Loucy (cell line): ENCODE measurements at regions not wholly inside any gene's neighbourhood (a gene's known extent, or its start where the extent isn't known, plus 50 kb on each side); places are given as distances from the start of the nearest gene placed in this dataset.

Experiments used
- H2AFZ ChIP-seq: fragments of 200-600 bp; sonication (generic); 2 replicates; pipeline ENCODE4 v1.6.0; 2016; ENCODE audit warnings: antibody characterized with exemption, mild to moderate bottlenecking, low read length, moderate library complexity
- H3F3A ChIP-seq: fragments of 200-600 bp; 2 replicates; pipeline ENCODE4 v1.6.0; 2016; ENCODE audit warnings: antibody characterized with exemption, low read depth, mild to moderate bottlenecking
- H3K27me3 ChIP-seq: fragments of 200-600 bp; sonication (generic); 2 replicates; pipeline ENCODE4 v1.6.1; 2014; ENCODE audit warnings: low read length, mild to moderate bottlenecking; ENCODE audit not compliant: insufficient read depth, poor library complexity, severe bottlenecking
- H3K36me3 ChIP-seq: fragments of 200-600 bp; sonication (generic); 2 replicates; pipeline ENCODE4 v1.6.1; 2016; ENCODE audit warnings: low read length; ENCODE audit not compliant: insufficient read depth
- H3K4me1 ChIP-seq: fragments of 200-600 bp; sonication (generic); 2 replicates; pipeline ENCODE4 v1.5.1; 2014; ENCODE audit warnings: low read length, mild to moderate bottlenecking; ENCODE audit not compliant: insufficient read depth, poor library complexity, severe bottlenecking
- H3K4me2 ChIP-seq: fragments of 200-600 bp; sonication (generic); 2 replicates; pipeline ENCODE4 v1.6.0; 2014; ENCODE audit warnings: antibody characterized with exemption, low read length, low read depth, mild to moderate bottlenecking; ENCODE audit not compliant: poor library complexity, severe bottlenecking
- H3K4me3 ChIP-seq: fragments of 200-600 bp; sonication (generic); 2 replicates; pipeline ENCODE4 v1.5.1; 2014; ENCODE audit warnings: low read length, mild to moderate bottlenecking, mixed read lengths; ENCODE audit not compliant: poor library complexity, severe bottlenecking
- H3K79me2 ChIP-seq: fragments of 200-600 bp; sonication (generic); 2 replicates; pipeline ENCODE4 v1.6.1; 2014; ENCODE audit warnings: low read length; ENCODE audit not compliant: insufficient read depth
- H3K9ac ChIP-seq: fragments of 200-600 bp; sonication (generic); 2 replicates; pipeline ENCODE4 v1.6.0; 2014; ENCODE audit warnings: mild to moderate bottlenecking, low read depth, low read length, moderate library complexity; ENCODE audit not compliant: poor library complexity, severe bottlenecking
- H3K9me2 ChIP-seq: fragments of 200-600 bp; sonication (generic); replicated peaks from 2 replicates; pipeline ENCODE4 v1.6.1; 2016; ENCODE audit warnings: low read depth, low read length, mixed read lengths
- H3K9me3 ChIP-seq: fragments of 200-600 bp; sonication (generic); 2 replicates; pipeline ENCODE4 v1.6.1; 2014; ENCODE audit warnings: mild to moderate bottlenecking, antibody characterized with exemption, low read length, low read depth; ENCODE audit not compliant: insufficient read depth
- H4K20me1 ChIP-seq: fragments of 200-600 bp; sonication (generic); 2 replicates; pipeline ENCODE4 v1.6.0; 2014; ENCODE audit warnings: antibody characterized with exemption, low read length, mild to moderate bottlenecking; ENCODE audit not compliant: insufficient read depth, poor library complexity, severe bottlenecking
- EZH2phosphoT487 ChIP-seq: fragments of 200-600 bp; IDR thresholded peaks from 2 replicates; pipeline ENCODE4 v1.6.1; 2018; ENCODE audit warnings: antibody characterized with exemption, mild to moderate bottlenecking, moderate library complexity, borderline replicate concordance
- TF ChIP-seq, protein P1 (sequence below): fragments of 200-600 bp; sonication (generic); conservative IDR thresholded peaks from 2 replicates; pipeline ENCODE4 v1.5.1; 2014; ENCODE audit warnings: mild to moderate bottlenecking, antibody characterized with exemption, low read length

DNA sequence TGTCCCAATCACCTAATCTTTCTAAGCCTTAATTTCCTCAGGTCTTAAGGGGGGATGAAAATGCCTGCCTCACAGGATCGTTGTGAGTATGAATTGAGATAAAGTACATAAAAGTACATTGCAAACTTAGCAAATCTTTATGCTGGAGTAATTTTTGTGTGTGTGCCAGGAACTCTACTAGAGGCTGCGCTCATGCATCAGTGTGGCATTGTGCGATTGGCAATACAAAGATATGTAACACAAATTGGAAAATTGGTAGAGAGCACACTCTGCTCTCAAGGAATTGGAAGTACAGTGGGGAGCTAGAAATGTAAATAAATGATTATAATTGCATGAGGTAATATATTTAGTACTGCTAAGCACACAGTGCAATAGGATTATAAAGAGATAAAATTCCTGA lies 398.3 kb downstream of the DUSP10 start:
- H3K79me2 ChIP-seq = no peaks in the 10 kb centered on the region
- no peak overlapping the region for H2AFZ ChIP-seq
- no peaks in the 10 kb centered on the region for H3K27me3 ChIP-seq
- no peaks in the 10 kb centered on the region for H3K9me2 ChIP-seq
- TF ChIP-seq, protein P1, sequence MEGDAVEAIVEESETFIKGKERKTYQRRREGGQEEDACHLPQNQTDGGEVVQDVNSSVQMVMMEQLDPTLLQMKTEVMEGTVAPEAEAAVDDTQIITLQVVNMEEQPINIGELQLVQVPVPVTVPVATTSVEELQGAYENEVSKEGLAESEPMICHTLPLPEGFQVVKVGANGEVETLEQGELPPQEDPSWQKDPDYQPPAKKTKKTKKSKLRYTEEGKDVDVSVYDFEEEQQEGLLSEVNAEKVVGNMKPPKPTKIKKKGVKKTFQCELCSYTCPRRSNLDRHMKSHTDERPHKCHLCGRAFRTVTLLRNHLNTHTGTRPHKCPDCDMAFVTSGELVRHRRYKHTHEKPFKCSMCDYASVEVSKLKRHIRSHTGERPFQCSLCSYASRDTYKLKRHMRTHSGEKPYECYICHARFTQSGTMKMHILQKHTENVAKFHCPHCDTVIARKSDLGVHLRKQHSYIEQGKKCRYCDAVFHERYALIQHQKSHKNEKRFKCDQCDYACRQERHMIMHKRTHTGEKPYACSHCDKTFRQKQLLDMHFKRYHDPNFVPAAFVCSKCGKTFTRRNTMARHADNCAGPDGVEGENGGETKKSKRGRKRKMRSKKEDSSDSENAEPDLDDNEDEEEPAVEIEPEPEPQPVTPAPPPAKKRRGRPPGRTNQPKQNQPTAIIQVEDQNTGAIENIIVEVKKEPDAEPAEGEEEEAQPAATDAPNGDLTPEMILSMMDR = no peak
- TF ChIP-seq EZH2phosphoT487 = no peak
- no peaks in the 10 kb centered on the region for H3K9me3 ChIP-seq
- H3K4me1 ChIP-seq = no peaks in the 10 kb centered on the region
- H3K4me3 ChIP-seq = no peak overlapping the region
- H4K20me1 ChIP-seq = no peaks in the 10 kb centered on the region
- H3K36me3 ChIP-seq = no peaks in the 10 kb centered on the region
- no peaks in the 10 kb centered on the region for H3F3A ChIP-seq
- H3K9ac ChIP-seq = no peak overlapping the region
- no peak overlapping the region for H3K4me2 ChIP-seq

DNA sequence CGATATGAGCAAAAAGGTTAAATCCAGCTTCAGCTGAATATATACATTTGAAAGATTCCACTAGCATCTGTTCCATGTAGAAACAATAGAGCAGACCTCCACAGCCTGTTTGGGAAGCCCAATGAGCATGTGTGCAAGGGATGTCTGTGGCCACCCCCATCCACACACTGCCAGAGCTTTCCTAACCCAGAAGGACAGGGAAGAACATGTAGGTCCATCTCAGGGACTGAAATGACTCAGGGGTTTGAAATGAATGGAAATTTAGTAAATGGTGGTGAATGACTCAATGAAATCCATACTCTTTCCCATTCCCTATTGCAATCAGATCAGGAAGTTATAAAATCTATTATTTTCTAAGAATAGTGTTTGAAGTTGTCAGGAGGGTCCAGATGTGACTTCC lies 397.2 kb downstream of the DUSP10 start:
- no peak overlapping the region for H3K4me3 ChIP-seq
- no peaks in the 10 kb centered on the region for H3K27me3 ChIP-seq
- H3K9ac ChIP-seq = no peak overlapping the region
- H3K9me3 ChIP-seq = no peaks in the 10 kb centered on the region
- TF ChIP-seq, protein P1 = no peak
- no peak for TF ChIP-seq EZH2phosphoT487
- H3K4me1 ChIP-seq = no peaks in the 10 kb centered on the region
- no peaks in the 10 kb centered on the region for H3K9me2 ChIP-seq
- H3K4me2 ChIP-seq = no peak overlapping the region
- no peaks in the 10 kb centered on the region for H3F3A ChIP-seq
- no peak overlapping the region for H2AFZ ChIP-seq
- no peaks in the 10 kb centered on the region for H3K36me3 ChIP-seq
- H3K79me2 ChIP-seq = no peaks in the 10 kb centered on the region
- no peaks in the 10 kb centered on the region for H4K20me1 ChIP-seq

DNA sequence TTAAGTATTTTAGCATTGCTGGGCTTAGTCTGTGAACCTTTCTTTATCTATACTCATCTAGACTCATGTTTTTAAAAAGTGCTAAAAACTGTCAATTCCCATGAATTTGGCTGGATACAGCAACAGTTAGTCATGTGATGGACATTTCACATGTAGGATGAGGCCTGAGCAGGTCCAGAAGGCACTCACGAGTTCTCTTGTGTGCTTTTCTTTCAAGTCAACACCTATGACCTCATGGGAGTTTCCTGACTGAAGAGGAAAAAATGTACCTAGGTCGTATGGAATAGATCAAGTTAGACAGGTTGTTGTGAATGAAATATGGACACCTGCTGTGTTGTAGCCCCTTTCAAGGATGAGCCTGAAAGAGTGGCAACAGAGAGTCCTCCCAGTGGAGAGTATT lies 394.2 kb downstream of the DUSP10 start:
- no peaks in the 10 kb centered on the region for H3K9me2 ChIP-seq
- no peaks in the 10 kb centered on the region for H3K27me3 ChIP-seq
- H3K4me2 ChIP-seq = no peak overlapping the region
- no peak overlapping the region for H3K9ac ChIP-seq
- H4K20me1 ChIP-seq = no peaks in the 10 kb centered on the region
- no peaks in the 10 kb centered on the region for H3F3A ChIP-seq
- no peak for TF ChIP-seq EZH2phosphoT487
- no peak overlapping the region for H2AFZ ChIP-seq
- no peaks in the 10 kb centered on the region for H3K36me3 ChIP-seq
- no peaks in the 10 kb centered on the region for H3K9me3 ChIP-seq
- no peaks in the 10 kb centered on the region for H3K4me1 ChIP-seq
- no peak overlapping the region for H3K4me3 ChIP-seq
- no peaks in the 10 kb centered on the region for H3K79me2 ChIP-seq

DNA sequence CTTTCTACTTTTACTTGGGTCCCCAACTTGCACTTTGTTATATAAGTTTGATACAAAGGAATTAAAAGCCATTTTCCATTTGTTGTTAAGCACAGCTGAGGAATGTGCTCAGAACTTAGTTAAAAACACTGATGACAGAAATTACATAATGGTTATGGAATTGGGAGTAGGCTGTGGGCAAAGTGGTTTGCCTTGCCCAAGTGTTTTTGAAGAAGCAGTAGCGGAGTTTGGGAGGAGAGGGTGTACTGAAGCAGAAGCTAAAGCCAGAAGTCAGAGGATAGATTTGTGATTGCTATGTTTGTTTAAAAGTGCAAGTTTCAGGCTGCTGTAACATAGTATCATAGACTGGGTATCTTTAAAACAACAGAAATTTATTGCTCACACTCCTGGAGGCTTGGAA lies 391.8 kb downstream of the DUSP10 start:
- H3K9me2 ChIP-seq = no peaks in the 10 kb centered on the region
- no peak overlapping the region for H3K9ac ChIP-seq
- H3F3A ChIP-seq = no peaks in the 10 kb centered on the region
- no peaks in the 10 kb centered on the region for H3K79me2 ChIP-seq
- H3K36me3 ChIP-seq = no peaks in the 10 kb centered on the region
- no peaks in the 10 kb centered on the region for H3K27me3 ChIP-seq
- no peak overlapping the region for H2AFZ ChIP-seq
- TF ChIP-seq, protein P1 = no peak
- no peak for TF ChIP-seq EZH2phosphoT487
- H3K9me3 ChIP-seq = no peaks in the 10 kb centered on the region
- no peaks in the 10 kb centered on the region for H3K4me1 ChIP-seq
- H4K20me1 ChIP-seq = no peaks in the 10 kb centered on the region
- H3K4me3 ChIP-seq = no peak overlapping the region
- no peak overlapping the region for H3K4me2 ChIP-seq
